ENCODE measurements at regions not wholly inside any gene's neighbourhood (a gene's known extent, or its start where the extent isn't known, plus 50 kb on each side); places are given as distances from the start of the nearest gene placed in this dataset.

DNA sequence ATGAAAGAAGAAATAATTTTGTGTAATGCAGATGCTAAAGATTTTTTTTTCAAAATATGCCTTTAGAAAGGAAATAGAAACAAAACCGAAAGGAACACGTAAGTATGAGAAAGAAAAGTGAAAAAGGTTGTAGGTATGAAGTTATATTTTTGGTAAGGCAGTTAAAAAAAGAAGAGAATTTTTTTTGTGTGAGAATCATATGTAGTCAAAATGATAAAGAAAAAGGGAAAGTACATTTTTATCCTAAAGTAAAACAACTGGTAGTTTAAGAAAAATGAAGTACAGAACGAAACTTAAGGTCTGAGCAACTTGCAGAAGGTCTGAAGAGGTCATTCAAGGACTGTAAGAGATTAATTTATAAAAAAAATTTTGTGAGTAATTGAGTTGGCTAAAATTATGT is 164.0 kb upstream of the TRAM1L1 start:
- no peaks in the 10 kb centered on the region for H3K4me1 ChIP-seq
- no peak overlapping the region for H3K4me3 ChIP-seq
- DNase-seq = no peak
- no peak for ATAC-seq
- no peaks in the 10 kb centered on the region for H3K27me3 ChIP-seq
- no peak overlapping the region for H3K27ac ChIP-seq
- in situ Hi-C loops (cut with MboI; ENCODE audit: low sequenced_read_pairs in 4 of 4) = no loop called here
- TF ChIP-seq, protein P1, sequence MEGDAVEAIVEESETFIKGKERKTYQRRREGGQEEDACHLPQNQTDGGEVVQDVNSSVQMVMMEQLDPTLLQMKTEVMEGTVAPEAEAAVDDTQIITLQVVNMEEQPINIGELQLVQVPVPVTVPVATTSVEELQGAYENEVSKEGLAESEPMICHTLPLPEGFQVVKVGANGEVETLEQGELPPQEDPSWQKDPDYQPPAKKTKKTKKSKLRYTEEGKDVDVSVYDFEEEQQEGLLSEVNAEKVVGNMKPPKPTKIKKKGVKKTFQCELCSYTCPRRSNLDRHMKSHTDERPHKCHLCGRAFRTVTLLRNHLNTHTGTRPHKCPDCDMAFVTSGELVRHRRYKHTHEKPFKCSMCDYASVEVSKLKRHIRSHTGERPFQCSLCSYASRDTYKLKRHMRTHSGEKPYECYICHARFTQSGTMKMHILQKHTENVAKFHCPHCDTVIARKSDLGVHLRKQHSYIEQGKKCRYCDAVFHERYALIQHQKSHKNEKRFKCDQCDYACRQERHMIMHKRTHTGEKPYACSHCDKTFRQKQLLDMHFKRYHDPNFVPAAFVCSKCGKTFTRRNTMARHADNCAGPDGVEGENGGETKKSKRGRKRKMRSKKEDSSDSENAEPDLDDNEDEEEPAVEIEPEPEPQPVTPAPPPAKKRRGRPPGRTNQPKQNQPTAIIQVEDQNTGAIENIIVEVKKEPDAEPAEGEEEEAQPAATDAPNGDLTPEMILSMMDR (IDR thresholded peaks at IDR 0.05 in 4 of 5, conservative IDR thresholded peaks at IDR 0.05 in 1 of 5) = no peak
- TF ChIP-seq POLR2A (IDR thresholded peaks at IDR 0.05) = no peak
- H3K9me3 ChIP-seq = no peaks in the 10 kb centered on the region
- intact Hi-C loops (cut with DNase I; ENCODE audit: low total_unique reads) = no loop called here
- H3K36me3 ChIP-seq = no peaks in the 10 kb centered on the region

DNA sequence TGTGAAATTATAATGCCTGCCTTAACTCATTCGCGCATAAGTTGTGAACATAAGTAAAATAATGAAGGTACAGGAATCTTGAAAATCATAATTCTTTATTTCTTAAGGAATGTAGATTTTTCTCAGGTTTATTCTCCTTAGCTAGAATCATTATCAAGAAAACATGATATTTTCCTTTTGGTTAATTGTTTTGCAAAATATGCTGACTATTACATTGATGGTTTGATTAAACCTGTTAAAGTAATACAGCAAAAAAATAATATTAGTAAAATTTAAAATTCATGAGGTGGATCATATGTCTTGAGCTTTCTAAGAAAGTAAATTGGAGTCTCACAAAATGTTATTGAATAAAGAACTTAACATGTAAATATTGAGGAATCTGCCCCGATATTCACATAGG is 178.7 kb upstream of the TRAM1L1 start:
- no peaks in the 10 kb centered on the region for H3K27me3 ChIP-seq
- intact Hi-C loops (cut with DNase I; ENCODE audit: low total_unique reads) (no loop called here), in situ Hi-C loops (cut with MboI; ENCODE audit: low sequenced_read_pairs in 4 of 4) (no loop called here)
- no peaks in the 10 kb centered on the region for H3K4me1 ChIP-seq
- ATAC-seq (no peak), DNase-seq (no peak)
- H3K36me3 ChIP-seq = no peaks in the 10 kb centered on the region
- TF ChIP-seq, protein P1 (IDR thresholded peaks at IDR 0.05 in 4 of 5, conservative IDR thresholded peaks at IDR 0.05 in 1 of 5) = no peak
- no peak for TF ChIP-seq POLR2A (IDR thresholded peaks at IDR 0.05)
- no peak overlapping the region for H3K27ac ChIP-seq
- H3K4me3 ChIP-seq = no peak overlapping the region
- no peaks in the 10 kb centered on the region for H3K9me3 ChIP-seq

DNA sequence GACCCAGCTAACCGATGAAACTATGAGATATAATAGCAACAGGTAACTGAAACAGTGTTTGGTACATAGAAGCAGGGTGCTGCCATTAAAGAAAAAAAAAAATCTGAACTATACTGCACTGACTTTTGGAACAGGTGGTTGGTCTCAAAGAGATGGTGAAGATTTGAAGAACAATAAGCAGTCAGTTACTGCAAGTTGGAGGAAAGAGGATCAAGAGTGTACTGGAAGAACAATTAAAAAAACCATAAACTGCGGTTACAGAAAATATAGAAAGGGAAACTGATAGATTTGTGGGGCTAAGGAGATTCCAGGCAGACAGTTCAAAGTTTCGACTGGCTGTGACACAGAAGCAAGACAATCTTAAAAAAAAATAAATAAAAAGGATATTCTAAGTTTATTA is 181.9 kb upstream of the TRAM1L1 start:
- DNase-seq (no peak), ATAC-seq (no peak)
- Histone ChIP-seq H3K27ac (no peak overlapping the region), H3K36me3 (no peaks in the 10 kb centered on the region), H3K27me3 (no peaks in the 10 kb centered on the region), H3K9me3 (no peaks in the 10 kb centered on the region), H3K4me3 (no peak overlapping the region), H3K4me1 (no peaks in the 10 kb centered on the region)
- in situ Hi-C loops (cut with MboI; ENCODE audit: low sequenced_read_pairs in 4 of 4) = no loop called here
- intact Hi-C loops (cut with DNase I; ENCODE audit: low total_unique reads) = no loop called here
- no peak for TF ChIP-seq POLR2A (IDR thresholded peaks at IDR 0.05)
- TF ChIP-seq, protein P1 (IDR thresholded peaks at IDR 0.05 in 4 of 5, conservative IDR thresholded peaks at IDR 0.05 in 1 of 5) = no peak

DNA sequence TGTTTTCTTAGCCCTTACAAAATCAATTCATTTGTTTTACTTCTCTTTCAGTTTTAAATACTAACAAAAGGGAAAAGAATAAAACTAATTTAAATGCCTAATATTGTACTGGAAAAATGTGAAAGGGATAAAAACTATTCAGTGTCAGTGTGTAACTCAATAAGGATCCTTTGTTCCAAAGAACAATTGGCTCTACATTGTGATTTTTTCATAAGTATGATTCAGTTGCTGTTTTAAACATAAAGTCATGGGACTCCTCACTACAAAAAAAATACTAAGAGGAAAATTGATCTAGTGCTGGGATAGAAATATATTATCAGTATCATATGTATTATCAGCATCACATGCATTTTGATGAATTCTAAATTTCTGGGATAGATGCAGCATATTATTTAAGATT is 199.4 kb upstream of the TRAM1L1 start:
- intact Hi-C loops (cut with DNase I; ENCODE audit: low total_unique reads) (no loop called here), in situ Hi-C loops (cut with MboI; ENCODE audit: low sequenced_read_pairs in 4 of 4) (no loop called here)
- Histone ChIP-seq H3K9me3 (no peaks in the 10 kb centered on the region), H3K4me1 (no peaks in the 10 kb centered on the region), H3K36me3 (no peaks in the 10 kb centered on the region), H3K27me3 (no peaks in the 10 kb centered on the region), H3K4me3 (no peak overlapping the region), H3K27ac (no peak overlapping the region)
- TF ChIP-seq, protein P1 (IDR thresholded peaks at IDR 0.05 in 4 of 5, conservative IDR thresholded peaks at IDR 0.05 in 1 of 5) = no peak
- TF ChIP-seq POLR2A (IDR thresholded peaks at IDR 0.05) = no peak
- ATAC-seq (no peak), DNase-seq (no peak)

DNA sequence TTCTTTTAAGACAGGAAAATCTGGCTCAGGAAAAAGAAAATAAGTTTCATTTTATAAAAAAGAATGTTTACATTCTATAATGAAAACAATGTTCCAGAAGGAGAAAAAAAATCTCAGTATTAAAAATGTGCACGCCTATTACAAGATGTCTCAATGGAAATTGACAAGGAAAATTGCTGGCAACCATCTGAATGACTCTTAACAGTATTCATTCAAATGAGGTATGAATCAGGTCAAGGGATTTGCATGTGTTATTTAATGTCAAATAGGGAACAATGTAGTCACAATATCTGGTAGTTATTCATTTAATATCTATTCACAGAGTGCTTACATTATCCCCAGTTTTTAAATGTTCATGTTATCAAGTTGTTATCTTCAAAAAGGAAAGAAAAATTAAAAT is 208.4 kb upstream of the TRAM1L1 start:
- ATAC-seq (no peak), DNase-seq (no peak)
- intact Hi-C loops (cut with DNase I; ENCODE audit: low total_unique reads) = no loop called here
- H3K4me1 ChIP-seq = no peaks in the 10 kb centered on the region
- H3K9me3 ChIP-seq = no peaks in the 10 kb centered on the region
- H3K27ac ChIP-seq = no peak overlapping the region
- no peaks in the 10 kb centered on the region for H3K27me3 ChIP-seq
- in situ Hi-C loops (cut with MboI; ENCODE audit: low sequenced_read_pairs in 4 of 4) = no loop called here
- TF ChIP-seq, protein P1 (IDR thresholded peaks at IDR 0.05 in 4 of 5, conservative IDR thresholded peaks at IDR 0.05 in 1 of 5) = no peak
- no peak for TF ChIP-seq POLR2A (IDR thresholded peaks at IDR 0.05)
- H3K36me3 ChIP-seq = no peaks in the 10 kb centered on the region
- H3K4me3 ChIP-seq = no peak overlapping the region

All from gastrocnemius medialis (tissue), 4 donors.